Pancreas (tissue), 10 donors: ENCODE measurements at regions not wholly inside any gene's neighbourhood (a gene's known extent, or its start where the extent isn't known, plus 50 kb on each side); places are given as distances from the start of the nearest gene placed in this dataset.

Experiments
- ATAC-seq, 4 donors: fragments of 200-7000 bp; cut with Tn5 transposase; one replicate each; pipeline versions ENCODE4 v1.8.0 to v1.9.1; 2020; ENCODE audit warnings: mild to moderate bottlenecking in 4 of 4, moderate library complexity in 4 of 4
- DNase-seq, 6 donors: peaks; one replicate each; pipeline ENCODE4 v3.0.0-alpha.2; 2020
- FAIRE-seq: peaks from 2 replicates; lab custom pipeline; 2012; peaks lifted over from hg19 to GRCh38; lab: Jason Lieb, UNC
- H3K27ac ChIP-seq, 4 donors: fragments of 200-600 bp; sonication (generic); 1 replicate in 3 of 4; 2 replicates in 1 of 4; pipeline versions ENCODE4 v1.5.0 to v1.8.0; 2020
- H3K27me3 ChIP-seq, 4 donors: fragments of 200-600 bp; one replicate each; pipeline ENCODE4 v1.8.0; 2021
- H3K36me3 ChIP-seq, 3 donors: fragments of 200-600 bp; sonication (generic) in 1 of 3; one replicate each; pipeline versions ENCODE4 v1.5.0 to v1.8.0; 2020 to 2021
- H3K4me1 ChIP-seq, 3 donors: fragments of 200-600 bp; one replicate each; pipeline ENCODE4 v1.8.0; 2021
- H3K4me3 ChIP-seq, 4 donors: fragments of 200-600 bp; sonication (generic) in 2 of 4; one replicate each; pipeline versions ENCODE4 v1.5.0 to v1.8.0; 2020 to 2021
- H3K9me3 ChIP-seq, 4 donors: fragments of 200-600 bp; one replicate each; pipeline ENCODE4 v1.8.0; 2021
- WGBS, 2 donors: extraction: QIAGEN DNeasy Blood & Tissue Kit; methylation state at CpG; one replicate each; pipeline ENCODE4 v1.1.7; 2013; 5-methylcytosine and 5-hydroxymethylcytosine counted together
- intact Hi-C, 3 donors: fragments of 100-400 bp; cut with DNase I; formaldehyde crosslinking; loops; one replicate each; pipeline versions ENCODE4 v1.11.1 to v1.14.2; 2022
- TF ChIP-seq, protein P1 (sequence below), 4 donors: fragments of 200-600 bp; sonication (generic) in 3 of 4; IDR thresholded peaks; one replicate each; pipeline versions ENCODE4 v1.5.0 to v1.8.0; 2021; ENCODE audit warnings: antibody characterized with exemption in 4 of 4
- donor health status: healthy with polysubstance abuse.
- donor health status: DM: no; HTN: no; CAD: no; lungs with moderate emphysema.
- donor health status: DM: no; HTN: no; CAD: no.
- donor health status: control.
- donor health status: control.
- donor health status: Bipolar disorder and iron deficiency.
- donor health status: DM: yes; HTN: yes; CAD: no.
- donor health status: DM: no; HTN: no; CAD: no.
- donor health status: DM: no; HTN: no; CAD: no.
- donor health status: DM: yes; HTN: yes; CAD: no.

DNA sequence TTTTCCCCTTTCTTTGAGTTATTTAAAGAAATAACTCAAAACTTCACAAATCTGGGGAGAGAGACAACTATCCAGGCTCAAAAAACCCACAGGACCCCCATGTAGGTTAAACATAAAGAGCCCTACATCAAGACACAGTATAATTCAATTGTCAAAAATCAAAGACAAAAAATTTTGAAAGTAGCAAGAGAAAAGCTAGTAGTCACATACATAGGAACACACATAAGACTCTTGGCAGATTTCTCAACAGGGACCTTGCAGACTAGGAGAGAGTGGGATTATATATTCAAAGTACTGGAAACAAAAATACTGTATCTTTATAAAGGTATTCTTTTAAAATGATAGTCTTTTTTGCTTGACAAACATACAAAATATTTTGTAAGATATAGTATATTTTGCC lies 296.9 kb downstream of the OSTF1 start:
- Histone ChIP-seq H3K9me3 (no peaks in the 10 kb centered on the region), H3K27ac (no peak overlapping the region)
- TF ChIP-seq, protein P1, sequence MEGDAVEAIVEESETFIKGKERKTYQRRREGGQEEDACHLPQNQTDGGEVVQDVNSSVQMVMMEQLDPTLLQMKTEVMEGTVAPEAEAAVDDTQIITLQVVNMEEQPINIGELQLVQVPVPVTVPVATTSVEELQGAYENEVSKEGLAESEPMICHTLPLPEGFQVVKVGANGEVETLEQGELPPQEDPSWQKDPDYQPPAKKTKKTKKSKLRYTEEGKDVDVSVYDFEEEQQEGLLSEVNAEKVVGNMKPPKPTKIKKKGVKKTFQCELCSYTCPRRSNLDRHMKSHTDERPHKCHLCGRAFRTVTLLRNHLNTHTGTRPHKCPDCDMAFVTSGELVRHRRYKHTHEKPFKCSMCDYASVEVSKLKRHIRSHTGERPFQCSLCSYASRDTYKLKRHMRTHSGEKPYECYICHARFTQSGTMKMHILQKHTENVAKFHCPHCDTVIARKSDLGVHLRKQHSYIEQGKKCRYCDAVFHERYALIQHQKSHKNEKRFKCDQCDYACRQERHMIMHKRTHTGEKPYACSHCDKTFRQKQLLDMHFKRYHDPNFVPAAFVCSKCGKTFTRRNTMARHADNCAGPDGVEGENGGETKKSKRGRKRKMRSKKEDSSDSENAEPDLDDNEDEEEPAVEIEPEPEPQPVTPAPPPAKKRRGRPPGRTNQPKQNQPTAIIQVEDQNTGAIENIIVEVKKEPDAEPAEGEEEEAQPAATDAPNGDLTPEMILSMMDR (IDR thresholded peaks at IDR 0.05): no peak

DNA sequence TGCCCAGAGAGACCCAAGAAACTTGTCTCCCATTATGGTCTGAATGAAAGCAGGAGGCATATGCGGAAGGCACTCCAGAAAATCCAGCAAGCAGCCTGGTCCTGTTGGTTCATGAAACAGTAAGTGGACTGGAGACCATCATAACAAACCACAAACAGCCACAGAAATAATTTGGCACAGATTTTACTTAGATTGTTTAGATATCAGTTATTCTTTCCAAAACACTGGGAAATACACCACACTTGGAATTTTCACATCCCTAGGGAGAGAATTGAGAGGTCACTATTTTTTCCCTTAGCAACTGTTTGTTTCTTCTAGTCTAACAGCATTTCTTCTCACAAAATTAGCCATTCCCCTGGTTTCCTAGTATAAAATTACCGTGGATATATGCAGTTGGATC lies 300.8 kb downstream of the OSTF1 start:
- Histone ChIP-seq H3K36me3 (no peaks in the 10 kb centered on the region), H3K27me3 (no peaks in the 10 kb centered on the region), H3K9me3 (no peaks in the 10 kb centered on the region), H3K27ac (no peak overlapping the region), H3K4me1 (no peaks in the 10 kb centered on the region), H3K4me3 (no peak overlapping the region)
- intact Hi-C loops: loop anchor here in 1 of 3 donors (10.0 kb wide), 1 partner anchor 66 kb away; no protein-coding TSS in a partner anchor
- ATAC-seq (no peak), DNase-seq (no peak), FAIRE-seq (no peak)
- TF ChIP-seq, protein P1 (IDR thresholded peaks at IDR 0.05): no peak
- WGBS, 2 donors: 56 to 68% methylated on average over 2 of the region's 2 CpGs

More for the DNA sequence above, 296.9 kb downstream of the OSTF1 start:
- no peaks in the 10 kb centered on the region for H3K4me1 ChIP-seq
- H3K36me3 ChIP-seq: no peaks in the 10 kb centered on the region
- intact Hi-C loops: loop anchor here in 1 of 3 donors (10.0 kb wide), 1 partner anchor 70 kb away; no protein-coding TSS in a partner anchor
- DNase-seq (no peak), FAIRE-seq (no peak), ATAC-seq (no peak)
- H3K4me3 ChIP-seq: no peak overlapping the region
- H3K27me3 ChIP-seq: no peaks in the 10 kb centered on the region

DNA sequence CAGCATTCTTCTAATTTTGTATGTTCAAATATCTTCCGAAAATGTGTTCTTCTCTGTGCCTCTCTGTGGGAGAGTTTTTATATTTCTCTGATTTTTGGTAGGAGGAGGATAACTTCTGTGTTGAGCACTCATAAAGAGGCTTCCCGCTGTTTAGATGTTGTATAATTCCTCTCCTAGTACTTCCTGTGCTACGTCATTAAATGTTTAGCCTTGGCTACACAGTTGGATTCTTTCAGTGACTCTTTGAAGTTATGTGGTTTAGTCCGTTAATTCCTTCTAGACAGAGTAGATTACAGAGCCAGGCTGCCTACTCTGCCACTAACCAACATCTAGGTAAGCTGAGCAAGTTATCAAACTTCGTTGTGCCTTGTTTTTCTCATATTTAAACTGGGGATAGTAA lies 302.6 kb downstream of the OSTF1 start:
- no peak overlapping the region for H3K4me3 ChIP-seq
- no peaks in the 10 kb centered on the region for H3K4me1 ChIP-seq
- TF ChIP-seq, protein P1 (IDR thresholded peaks at IDR 0.05): no peak
- H3K27ac ChIP-seq: no peak overlapping the region
- H3K36me3 ChIP-seq: no peaks in the 10 kb centered on the region
- 45 to 56% methylated on average over 5 of the region's 5 CpGs for WGBS, 2 donors
- ATAC-seq: no peak
- H3K27me3 ChIP-seq: no peaks in the 10 kb centered on the region
- no peaks in the 10 kb centered on the region for H3K9me3 ChIP-seq
- intact Hi-C loops: no loop called here
- DNase-seq: no peak
- no peak for FAIRE-seq

DNA sequence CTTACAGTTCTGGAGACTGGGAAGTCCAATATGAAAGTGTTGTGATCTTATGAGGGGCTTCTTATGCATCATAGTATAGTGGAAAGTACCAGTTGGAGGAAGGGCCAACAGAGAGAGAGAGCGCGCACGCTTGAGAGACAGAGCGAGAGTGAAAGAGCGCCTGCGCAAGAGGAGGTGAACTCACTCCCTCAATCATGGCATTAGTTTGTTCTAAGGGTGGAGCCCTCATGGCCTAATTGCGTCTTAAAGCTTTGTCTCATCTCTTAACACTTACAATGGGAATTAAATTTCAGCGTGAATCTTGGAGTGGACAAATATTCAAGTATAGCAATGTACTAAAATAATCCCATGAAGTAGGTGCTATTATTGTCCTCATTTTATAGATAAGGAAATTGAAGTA lies 303.2 kb downstream of the OSTF1 start:
- TF ChIP-seq, protein P1 (IDR thresholded peaks at IDR 0.05): no peak
- H3K27ac ChIP-seq: no peak overlapping the region
- intact Hi-C loops: no loop called here
- ATAC-seq (no peak), FAIRE-seq (no peak), DNase-seq (no peak)
- H3K4me3 ChIP-seq: no peak overlapping the region
- no peaks in the 10 kb centered on the region for H3K36me3 ChIP-seq
- WGBS, 2 donors: 84 to 95% methylated on average over 8 of the region's 8 CpGs
- H3K9me3 ChIP-seq: no peaks in the 10 kb centered on the region
- no peaks in the 10 kb centered on the region for H3K27me3 ChIP-seq
- no peaks in the 10 kb centered on the region for H3K4me1 ChIP-seq

DNA sequence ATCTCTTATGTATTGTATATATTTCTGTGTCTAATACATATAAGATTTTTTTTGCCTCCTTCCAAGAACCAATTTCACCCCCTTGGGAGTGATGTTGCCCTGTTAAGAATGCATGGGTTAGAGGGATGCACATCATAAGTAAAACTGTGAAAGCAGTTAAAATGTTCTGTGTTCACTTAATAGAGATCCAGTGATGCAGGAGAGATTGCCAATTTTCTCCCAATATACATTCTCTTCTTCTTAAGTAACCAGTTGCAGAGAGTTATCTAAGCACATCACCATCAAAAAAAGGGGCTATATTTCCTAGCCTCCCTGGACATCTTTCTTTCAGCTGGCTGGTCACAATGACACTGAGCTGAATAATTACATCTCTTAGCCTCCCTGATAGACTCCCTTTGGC lies 307.0 kb downstream of the OSTF1 start:
- no peak for ATAC-seq
- Histone ChIP-seq H3K36me3 (no peaks in the 10 kb centered on the region), H3K27ac (no peak overlapping the region), H3K4me3 (no peak overlapping the region), H3K4me1 (no peaks in the 10 kb centered on the region), H3K27me3 (no peaks in the 10 kb centered on the region), H3K9me3 (no peaks in the 10 kb centered on the region)
- TF ChIP-seq, protein P1 (IDR thresholded peaks at IDR 0.05): no peak
- FAIRE-seq: no peak
- intact Hi-C loops: no loop called here
- no peak for DNase-seq
